Endothelial cell of umbilical vein (primary cell): ENCODE measurements at regions not wholly inside any gene's neighbourhood (a gene's known extent, or its start where the extent isn't known, plus 50 kb on each side); places are given as distances from the start of the nearest gene placed in this dataset.

Experiments
- CTCF ChIP-seq, 2 donors: IDR thresholded peaks; 1 replicate in 1 of 2; 2 replicates in 1 of 2; pipeline ENCODE4 v1.5.1; 2011; ENCODE audit warnings: low read length in 2 of 2, mild to moderate bottlenecking in 2 of 2, moderate library complexity in 2 of 2, control low read depth in 1 of 2, inconsistent platforms in 1 of 2, low read depth in 1 of 2; ENCODE audit not compliant: insufficient read depth in 1 of 2; ENCODE audit errors: extremely low read depth in 1 of 2
- EZH2 ChIP-seq: IDR thresholded peaks from 2 replicates; pipeline ENCODE4 v1.6.1; 2012; ENCODE audit warnings: borderline replicate concordance, low read depth, mild to moderate bottlenecking, moderate library complexity, low read length, inconsistent platforms; ENCODE audit not compliant: severe bottlenecking
- FOS ChIP-seq: IDR thresholded peaks from 2 replicates; pipeline ENCODE4 v1.6.1; 2011; ENCODE audit warnings: mild to moderate bottlenecking, low read length, moderate library complexity, borderline replicate concordance; ENCODE audit not compliant: insufficient read depth
- GATA2 ChIP-seq: IDR thresholded peaks from 2 replicates; pipeline ENCODE4 v1.7.0; 2011; ENCODE audit warnings: low read depth, mild to moderate bottlenecking, moderate library complexity, mixed read lengths, low read length; ENCODE audit not compliant: insufficient read length, insufficient read depth
- JUN ChIP-seq: IDR thresholded peaks from 2 replicates; pipeline ENCODE4 v1.6.1; 2011; ENCODE audit warnings: borderline replicate concordance, low read depth; ENCODE audit not compliant: insufficient read length, insufficient read depth
- MAX ChIP-seq: IDR thresholded peaks from 2 replicates; pipeline ENCODE4 v1.6.1; 2011; ENCODE audit not compliant: insufficient read depth, insufficient read length
- MYC ChIP-seq: IDR thresholded peaks from one replicate; pipeline ENCODE4 v1.6.1; 2011; ENCODE audit warnings: mild to moderate bottlenecking, low read depth, low read length
- POLR2A ChIP-seq: IDR thresholded peaks from 2 replicates; pipeline ENCODE4 v1.6.1; 2012; ENCODE audit warnings: low read depth, mild to moderate bottlenecking, control low read depth, low read length
- POLR2AphosphoS5 ChIP-seq: IDR thresholded peaks from 2 replicates; pipeline ENCODE4 v1.6.1; 2012; ENCODE audit warnings: low read depth, mild to moderate bottlenecking, control low read depth, low read length, moderate library complexity; ENCODE audit not compliant: insufficient read depth

- TF ChIP-seq CTCF (IDR thresholded peaks at IDR 0.05; ENCODE audit: extremely low read depth in 1 of 2, insufficient read depth in 1 of 2, low read depth in 1 of 2, low read length in 2 of 2) (no peak), POLR2A (no peak), EZH2 (no peak), POLR2AphosphoS5 (no peak), GATA2 (no peak), MAX (no peak), JUN (no peak), MYC (no peak), FOS (no peak)
Observed at GRCh38 chr16:64159976-64160375, 961.9 kb downstream of the CDH11 start.
